SK-N-SH treated with all-trans-retinoic acid at 6 μM for 48 hours (cell line): ENCODE measurements at regions not wholly inside any gene's neighbourhood (a gene's known extent, or its start where the extent isn't known, plus 50 kb on each side); places are given as distances from the start of the nearest gene placed in this dataset.

Source experiments
- ATAC-seq: fragments of 200-7000 bp; cut with Tn5 transposase; 3 replicates; pipeline ENCODE4 v1.9.1; 2020; ENCODE audit warnings: mild to moderate bottlenecking, moderate library complexity
- ARNTL ChIP-seq: fragments of 450-650 bp; formaldehyde crosslinking; IDR thresholded peaks from 2 replicates; pipeline ENCODE4 v1.5.0; 2020; ENCODE audit warnings: low read depth, mild to moderate bottlenecking, moderate library complexity, borderline replicate concordance
- BACH2 ChIP-seq: fragments of 250-450 bp; sonication (Bioruptor Pico); IDR thresholded peaks from 2 replicates; pipeline ENCODE4 v1.9.0; 2021; ENCODE audit warnings: mild to moderate bottlenecking, borderline replicate concordance
- CSDC2 ChIP-seq: fragments of 250-450 bp; sonication (Bioruptor Pico); IDR thresholded peaks from 2 replicates; pipeline ENCODE4 v1.5.0; 2020; ENCODE audit warnings: mild to moderate bottlenecking, moderate library complexity
- ESRRG ChIP-seq: fragments of 250-450 bp; sonication (Bioruptor Pico); IDR thresholded peaks from 2 replicates; pipeline ENCODE4 v1.6.1; 2021; ENCODE audit warnings: mild to moderate bottlenecking
- GLIS3 ChIP-seq: fragments of 250-450 bp; sonication (Bioruptor Pico); IDR thresholded peaks from 2 replicates; pipeline ENCODE4 v1.5.0; 2020; ENCODE audit warnings: mild to moderate bottlenecking, moderate library complexity
- ISL1 ChIP-seq: fragments of 250-450 bp; sonication (Bioruptor Pico); IDR thresholded peaks from 2 replicates; pipeline ENCODE4 v2.1.2; 2022; ENCODE audit warnings: mild to moderate bottlenecking, moderate library complexity
- OSR1 ChIP-seq: fragments of 250-450 bp; sonication (Bioruptor Pico); IDR thresholded peaks from 2 replicates; pipeline ENCODE4 v1.8.0; 2022; ENCODE audit warnings: moderate library complexity, mild to moderate bottlenecking, inconsistent platforms
- PPARA ChIP-seq: fragments of 250-450 bp; sonication (Bioruptor Pico); IDR thresholded peaks from 2 replicates; pipeline ENCODE4 v1.5.0; 2020; ENCODE audit warnings: mild to moderate bottlenecking, borderline replicate concordance
- RARB ChIP-seq: fragments of 250-450 bp; sonication (Bioruptor Pico); IDR thresholded peaks from 2 replicates; pipeline ENCODE4 v1.8.0; 2021; ENCODE audit warnings: mild to moderate bottlenecking, moderate library complexity
- SNAI2 ChIP-seq: fragments of 250-450 bp; sonication (Bioruptor Pico); IDR thresholded peaks from 2 replicates; pipeline ENCODE4 v1.5.0; 2020; ENCODE audit warnings: mild to moderate bottlenecking, moderate library complexity
- TCF4 ChIP-seq: fragments of 250-450 bp; sonication (Bioruptor Pico); IDR thresholded peaks from 2 replicates; pipeline ENCODE4 v1.8.0; 2021; ENCODE audit warnings: mild to moderate bottlenecking, moderate library complexity, borderline replicate concordance
- TOX ChIP-seq: fragments of 250-450 bp; sonication (Bioruptor Pico); IDR thresholded peaks from 2 replicates; pipeline ENCODE4 v1.8.0; 2021; ENCODE audit warnings: mild to moderate bottlenecking, moderate library complexity, borderline replicate concordance
- ZC3H10 ChIP-seq: fragments of 250-450 bp; sonication (Bioruptor Pico); IDR thresholded peaks from 2 replicates; pipeline ENCODE4 v1.5.1; 2021; ENCODE audit warnings: mild to moderate bottlenecking, moderate library complexity
- ZFP3 ChIP-seq: fragments of 250-450 bp; sonication (Bioruptor Pico); IDR thresholded peaks from 2 replicates; pipeline ENCODE4 v1.5.0; 2020; ENCODE audit warnings: mild to moderate bottlenecking, moderate library complexity
- ZFP30 ChIP-seq: fragments of 450-650 bp; formaldehyde crosslinking; IDR thresholded peaks from 2 replicates; pipeline ENCODE4 v1.5.0; 2022; ENCODE audit warnings: mild to moderate bottlenecking, moderate library complexity
- ZNF565 ChIP-seq: fragments of 450-650 bp; formaldehyde crosslinking; conservative IDR thresholded peaks from 2 replicates; pipeline ENCODE4 v1.5.0; 2020; ENCODE audit warnings: low read depth, mild to moderate bottlenecking, moderate library complexity
- ZNF8 ChIP-seq: fragments of 450-650 bp; formaldehyde crosslinking; IDR thresholded peaks from 2 replicates; pipeline ENCODE4 v1.5.0; 2020; ENCODE audit warnings: mild to moderate bottlenecking, moderate library complexity
- TF ChIP-seq, protein P1 (sequence below): fragments of 250-450 bp; sonication (Bioruptor Pico); IDR thresholded peaks from 2 replicates; pipeline ENCODE4 v1.8.0; 2021; ENCODE audit warnings: low read depth, mild to moderate bottlenecking, moderate library complexity, borderline replicate concordance
- TF ChIP-seq, protein P2 (sequence below): fragments of 250-450 bp; sonication (Bioruptor Pico); IDR thresholded peaks from 2 replicates; pipeline ENCODE4 v1.5.1; 2020; ENCODE audit warnings: low read depth, mild to moderate bottlenecking, moderate library complexity
- TF ChIP-seq, protein P3 (sequence below): fragments of 250-450 bp; sonication (Bioruptor Pico); IDR thresholded peaks from 2 replicates; pipeline ENCODE4 v1.5.1; 2021; ENCODE audit warnings: mild to moderate bottlenecking, moderate library complexity
- TF ChIP-seq, protein P4 (sequence below): fragments of 250-450 bp; sonication (Bioruptor Pico); IDR thresholded peaks from 2 replicates; pipeline ENCODE4 v1.8.0; 2020; ENCODE audit warnings: mild to moderate bottlenecking, moderate library complexity, borderline replicate concordance

DNA sequence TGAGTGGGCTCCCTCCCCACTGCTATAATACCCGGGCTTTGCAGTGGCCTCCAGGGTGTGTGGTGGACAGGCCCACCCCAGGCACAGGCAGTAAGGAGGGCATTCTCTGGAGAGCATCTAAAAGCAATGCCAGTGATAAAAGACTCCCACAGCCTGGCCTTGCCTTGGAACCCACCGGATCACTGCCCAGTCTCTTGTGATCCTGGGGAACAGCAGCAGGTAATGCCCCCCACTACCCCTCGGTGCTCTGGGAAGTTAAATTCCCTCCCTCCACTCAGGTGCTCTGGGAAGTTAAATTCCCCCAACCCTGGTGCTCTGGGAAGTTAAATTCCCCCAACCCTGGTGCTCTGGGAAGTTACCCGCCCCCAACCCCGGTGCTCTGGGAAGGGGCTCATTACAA, 565.2 kb downstream of the TCERG1L start (continued):
- TF ChIP-seq ZNF8 (CRISPR knock-in tag) = no peak

DNA sequence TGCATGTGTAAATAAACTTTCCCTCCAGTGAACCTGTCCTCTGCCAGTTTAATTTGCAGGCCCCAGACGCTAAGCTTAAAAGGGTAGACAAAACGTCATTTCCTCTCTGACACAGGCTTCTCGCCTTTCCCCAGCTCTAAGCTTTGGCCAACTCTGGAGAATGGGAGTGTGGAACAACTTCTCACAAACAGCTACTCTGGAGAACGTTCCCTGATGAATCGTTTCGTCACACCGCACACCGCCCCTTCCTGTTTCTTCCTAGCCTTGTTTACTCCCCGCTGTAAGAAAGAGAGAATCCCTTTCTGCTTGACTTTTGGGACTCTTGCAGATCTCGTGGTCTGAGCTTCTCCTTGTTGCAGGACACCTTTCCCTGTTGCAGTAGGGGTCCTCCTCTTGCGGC, 564.2 kb downstream of the TCERG1L start:
- ATAC-seq = no peak

DNA sequence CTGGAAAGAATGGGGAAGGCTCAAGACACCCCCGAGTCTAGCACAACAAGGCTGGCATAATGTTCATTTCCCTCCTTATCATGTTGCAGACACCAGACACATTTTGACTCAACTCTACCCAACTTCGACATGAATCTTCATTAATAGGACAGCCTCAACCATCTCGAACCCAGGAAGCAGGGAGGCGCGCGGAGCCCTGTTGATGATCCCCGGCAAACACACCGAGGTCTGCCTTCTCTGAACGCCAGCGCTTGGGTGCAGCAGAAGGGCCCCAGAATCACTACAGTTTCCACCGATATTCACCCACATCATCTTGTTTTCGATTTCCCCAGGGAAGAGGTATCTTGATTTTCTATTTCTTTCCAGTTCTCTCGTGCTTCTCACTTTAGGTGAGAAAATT, 563.6 kb downstream of the TCERG1L start:
- TF ChIP-seq, protein P1, sequence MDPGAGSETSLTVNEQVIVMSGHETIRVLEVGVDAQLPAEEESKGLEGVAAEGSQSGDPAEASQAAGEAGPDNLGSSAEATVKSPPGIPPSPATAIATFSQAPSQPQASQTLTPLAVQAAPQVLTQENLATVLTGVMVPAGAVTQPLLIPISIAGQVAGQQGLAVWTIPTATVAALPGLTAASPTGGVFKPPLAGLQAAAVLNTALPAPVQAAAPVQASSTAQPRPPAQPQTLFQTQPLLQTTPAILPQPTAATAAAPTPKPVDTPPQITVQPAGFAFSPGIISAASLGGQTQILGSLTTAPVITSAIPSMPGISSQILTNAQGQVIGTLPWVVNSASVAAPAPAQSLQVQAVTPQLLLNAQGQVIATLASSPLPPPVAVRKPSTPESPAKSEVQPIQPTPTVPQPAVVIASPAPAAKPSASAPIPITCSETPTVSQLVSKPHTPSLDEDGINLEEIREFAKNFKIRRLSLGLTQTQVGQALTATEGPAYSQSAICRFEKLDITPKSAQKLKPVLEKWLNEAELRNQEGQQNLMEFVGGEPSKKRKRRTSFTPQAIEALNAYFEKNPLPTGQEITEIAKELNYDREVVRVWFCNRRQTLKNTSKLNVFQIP (CRISPR knock-in tag) = no peak
- TF ChIP-seq BACH2 (no peak), ARNTL (CRISPR knock-in tag) (no peak), ISL1 (CRISPR knock-in tag) (no peak), ESRRG (CRISPR knock-in tag) (no peak), TOX (CRISPR knock-in tag) (no peak), ZNF565 (no peak), TCF4 (no peak), ZFP3 (CRISPR knock-in tag) (no peak)
- TF ChIP-seq, protein P2, sequence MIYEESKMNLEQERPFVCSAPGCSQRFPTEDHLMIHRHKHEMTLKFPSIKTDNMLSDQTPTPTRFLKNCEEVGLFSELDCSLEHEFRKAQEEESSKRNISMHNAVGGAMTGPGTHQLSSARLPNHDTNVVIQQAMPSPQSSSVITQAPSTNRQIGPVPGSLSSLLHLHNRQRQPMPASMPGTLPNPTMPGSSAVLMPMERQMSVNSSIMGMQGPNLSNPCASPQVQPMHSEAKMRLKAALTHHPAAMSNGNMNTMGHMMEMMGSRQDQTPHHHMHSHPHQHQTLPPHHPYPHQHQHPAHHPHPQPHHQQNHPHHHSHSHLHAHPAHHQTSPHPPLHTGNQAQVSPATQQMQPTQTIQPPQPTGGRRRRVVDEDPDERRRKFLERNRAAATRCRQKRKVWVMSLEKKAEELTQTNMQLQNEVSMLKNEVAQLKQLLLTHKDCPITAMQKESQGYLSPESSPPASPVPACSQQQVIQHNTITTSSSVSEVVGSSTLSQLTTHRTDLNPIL (CRISPR knock-in tag) = no peak
- TF ChIP-seq, protein P3, sequence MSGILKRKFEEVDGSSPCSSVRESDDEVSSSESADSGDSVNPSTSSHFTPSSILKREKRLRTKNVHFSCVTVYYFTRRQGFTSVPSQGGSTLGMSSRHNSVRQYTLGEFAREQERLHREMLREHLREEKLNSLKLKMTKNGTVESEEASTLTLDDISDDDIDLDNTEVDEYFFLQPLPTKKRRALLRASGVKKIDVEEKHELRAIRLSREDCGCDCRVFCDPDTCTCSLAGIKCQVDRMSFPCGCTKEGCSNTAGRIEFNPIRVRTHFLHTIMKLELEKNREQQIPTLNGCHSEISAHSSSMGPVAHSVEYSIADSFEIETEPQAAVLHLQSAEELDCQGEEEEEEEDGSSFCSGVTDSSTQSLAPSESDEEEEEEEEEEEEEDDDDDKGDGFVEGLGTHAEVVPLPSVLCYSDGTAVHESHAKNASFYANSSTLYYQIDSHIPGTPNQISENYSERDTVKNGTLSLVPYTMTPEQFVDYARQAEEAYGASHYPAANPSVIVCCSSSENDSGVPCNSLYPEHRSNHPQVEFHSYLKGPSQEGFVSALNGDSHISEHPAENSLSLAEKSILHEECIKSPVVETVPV (CRISPR knock-in tag) = no peak
- ATAC-seq = no peak

More for the DNA sequence above, 564.2 kb downstream of the TCERG1L start:
- TF ChIP-seq ESRRG (CRISPR knock-in tag) (no peak), ZFP3 (CRISPR knock-in tag) (no peak), ISL1 (CRISPR knock-in tag) (no peak), SNAI2 (CRISPR knock-in tag) (no peak), RARB (CRISPR knock-in tag) (no peak), BACH2 (no peak), TCF4 (no peak), ARNTL (CRISPR knock-in tag) (no peak), TOX (CRISPR knock-in tag) (no peak)
- TF ChIP-seq, protein P2 (CRISPR knock-in tag) = no peak
- TF ChIP-seq, protein P1 (CRISPR knock-in tag) = no peak

DNA sequence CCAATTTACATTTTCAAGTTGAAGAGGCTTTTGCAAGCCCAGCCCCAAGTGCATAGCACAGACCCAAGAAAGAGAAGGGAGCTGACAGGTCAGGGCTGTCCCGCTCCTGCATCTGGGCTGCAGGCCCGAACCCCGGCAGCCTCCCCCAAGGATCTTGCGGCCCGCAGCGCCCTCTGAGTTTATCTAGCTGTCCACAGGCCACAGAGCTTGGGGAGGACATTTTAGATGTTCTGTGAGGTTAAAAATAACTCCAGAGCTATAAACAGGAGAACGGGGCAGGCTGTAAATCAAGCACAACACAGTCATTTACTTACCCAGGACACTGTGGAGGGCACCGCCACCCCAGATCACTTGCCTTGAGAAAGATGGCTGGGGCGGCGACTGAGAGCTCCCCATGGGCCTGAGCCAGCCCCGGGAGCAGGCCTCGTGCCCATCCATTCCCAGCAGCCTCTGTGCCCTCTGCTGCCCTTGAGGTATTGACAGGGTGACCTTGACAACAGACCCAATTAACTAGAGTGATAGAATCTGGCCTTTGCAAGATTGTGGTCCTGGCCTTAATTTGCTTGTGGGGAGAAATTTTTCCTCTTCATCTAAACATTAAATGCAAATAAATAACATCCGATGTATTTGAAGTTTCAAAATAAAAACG, 563.0 kb downstream of the TCERG1L start:
- TF ChIP-seq ZFP3 (CRISPR knock-in tag) = no peak
- TF ChIP-seq, protein P3 (CRISPR knock-in tag) = no peak
- no peak for TF ChIP-seq PPARA (CRISPR knock-in tag)
- no peak for TF ChIP-seq ARNTL (CRISPR knock-in tag)
- no peak for TF ChIP-seq ESRRG (CRISPR knock-in tag)
- no peak for TF ChIP-seq ZC3H10
- no peak for TF ChIP-seq ZFP30
- TF ChIP-seq OSR1 (CRISPR knock-in tag) = no peak
- no peak for TF ChIP-seq ZNF8 (CRISPR knock-in tag)
- TF ChIP-seq TOX (CRISPR knock-in tag) = no peak
- TF ChIP-seq, protein P1 (CRISPR knock-in tag) = no peak
- TF ChIP-seq GLIS3 = no peak
- TF ChIP-seq, protein P4, sequence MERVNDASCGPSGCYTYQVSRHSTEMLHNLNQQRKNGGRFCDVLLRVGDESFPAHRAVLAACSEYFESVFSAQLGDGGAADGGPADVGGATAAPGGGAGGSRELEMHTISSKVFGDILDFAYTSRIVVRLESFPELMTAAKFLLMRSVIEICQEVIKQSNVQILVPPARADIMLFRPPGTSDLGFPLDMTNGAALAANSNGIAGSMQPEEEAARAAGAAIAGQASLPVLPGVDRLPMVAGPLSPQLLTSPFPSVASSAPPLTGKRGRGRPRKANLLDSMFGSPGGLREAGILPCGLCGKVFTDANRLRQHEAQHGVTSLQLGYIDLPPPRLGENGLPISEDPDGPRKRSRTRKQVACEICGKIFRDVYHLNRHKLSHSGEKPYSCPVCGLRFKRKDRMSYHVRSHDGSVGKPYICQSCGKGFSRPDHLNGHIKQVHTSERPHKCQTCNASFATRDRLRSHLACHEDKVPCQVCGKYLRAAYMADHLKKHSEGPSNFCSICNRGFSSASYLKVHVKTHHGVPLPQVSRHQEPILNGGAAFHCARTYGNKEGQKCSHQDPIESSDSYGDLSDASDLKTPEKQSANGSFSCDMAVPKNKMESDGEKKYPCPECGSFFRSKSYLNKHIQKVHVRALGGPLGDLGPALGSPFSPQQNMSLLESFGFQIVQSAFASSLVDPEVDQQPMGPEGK (CRISPR knock-in tag) = no peak
- TF ChIP-seq CSDC2 (CRISPR knock-in tag) = no peak
- no peak for TF ChIP-seq ISL1 (CRISPR knock-in tag)
- no peak for TF ChIP-seq RARB (CRISPR knock-in tag)
- TF ChIP-seq TCF4 = no peak
- TF ChIP-seq SNAI2 (CRISPR knock-in tag) = no peak
- ATAC-seq = no peak
